Colonic mucosa (tissue), 4 donors: ENCODE measurements at regions not wholly inside any gene's neighbourhood (a gene's known extent, or its start where the extent isn't known, plus 50 kb on each side); places are given as distances from the start of the nearest gene placed in this dataset.
"Not testable (repeated sequence)": the region's sequence is repeated elsewhere in the genome, so short reads cannot be mapped to it uniquely, and the experiment has no call there.

Experiments used
- DNase-seq: peaks from one replicate; pipeline ENCODE4 v3.0.0-alpha.2; 2020
- H3K27ac ChIP-seq: fragments of 200-600 bp; one replicate; pipeline ENCODE4 v1.8.0; 2021
- H3K27me3 ChIP-seq: fragments of 200-600 bp; one replicate; pipeline ENCODE4 v1.8.0; 2021
- H3K36me3 ChIP-seq: fragments of 200-600 bp; one replicate; pipeline ENCODE4 v1.8.0; 2021
- H3K4me1 ChIP-seq: fragments of 200-600 bp; one replicate; pipeline ENCODE4 v1.8.0; 2021; ENCODE audit warnings: mild to moderate bottlenecking
- H3K4me3 ChIP-seq: fragments of 200-600 bp; one replicate; pipeline ENCODE4 v1.8.0; 2021
- H3K9ac ChIP-seq, 2 donors: one replicate each; pipeline ENCODE4 v1.7.0; 2013; ENCODE audit warnings: control low read depth in 2 of 2, low read depth in 2 of 2, low read length in 2 of 2
- H3K9me3 ChIP-seq: fragments of 200-600 bp; one replicate; pipeline ENCODE4 v1.8.0; 2021
- intact Hi-C: fragments of 100-400 bp; cut with DNase I; formaldehyde crosslinking; loops from one replicate; pipeline ENCODE4 v1.14.1; 2022
- TF ChIP-seq, protein P1 (sequence below): fragments of 200-600 bp; IDR thresholded peaks from one replicate; pipeline ENCODE4 v1.8.0; 2022; ENCODE audit warnings: antibody characterized with exemption, mild to moderate bottlenecking
- donor health status: healthy.
- donor health status: DM: no; HTN: no; CAD: no.
- donor health status: DM: no; HTN: no; CAD: no.

DNA sequence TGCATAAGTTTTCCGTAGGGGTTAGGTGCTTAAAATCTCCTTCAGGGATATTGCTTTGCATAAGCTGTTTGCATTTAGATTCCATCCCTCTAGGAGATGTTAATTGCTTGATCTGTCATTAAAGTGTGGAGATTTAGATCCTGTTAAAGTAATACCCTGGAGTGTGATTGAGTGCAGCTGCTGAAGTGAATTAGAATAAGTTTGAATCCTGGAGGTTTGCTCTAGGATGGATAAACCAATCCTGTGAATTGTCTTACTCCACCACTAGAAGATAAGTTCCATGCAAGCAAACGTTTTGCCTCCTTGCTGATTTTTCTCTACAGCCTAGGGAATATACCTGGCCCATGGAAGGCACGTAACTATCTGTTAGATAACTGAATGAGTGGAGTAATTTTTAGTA, 1487.2 kb upstream of the PRR20A start:
- no peaks in the 10 kb centered on the region for H3K9me3 ChIP-seq
- H3K27me3 ChIP-seq = no peaks in the 10 kb centered on the region
- H3K36me3 ChIP-seq = no peaks in the 10 kb centered on the region
- H3K4me1 ChIP-seq = no peaks in the 10 kb centered on the region
- H3K4me3 ChIP-seq = no peak overlapping the region
- no peak overlapping the region for H3K9ac ChIP-seq
- DNase-seq = no peak
- intact Hi-C loops = no loop called here
- TF ChIP-seq, protein P1, sequence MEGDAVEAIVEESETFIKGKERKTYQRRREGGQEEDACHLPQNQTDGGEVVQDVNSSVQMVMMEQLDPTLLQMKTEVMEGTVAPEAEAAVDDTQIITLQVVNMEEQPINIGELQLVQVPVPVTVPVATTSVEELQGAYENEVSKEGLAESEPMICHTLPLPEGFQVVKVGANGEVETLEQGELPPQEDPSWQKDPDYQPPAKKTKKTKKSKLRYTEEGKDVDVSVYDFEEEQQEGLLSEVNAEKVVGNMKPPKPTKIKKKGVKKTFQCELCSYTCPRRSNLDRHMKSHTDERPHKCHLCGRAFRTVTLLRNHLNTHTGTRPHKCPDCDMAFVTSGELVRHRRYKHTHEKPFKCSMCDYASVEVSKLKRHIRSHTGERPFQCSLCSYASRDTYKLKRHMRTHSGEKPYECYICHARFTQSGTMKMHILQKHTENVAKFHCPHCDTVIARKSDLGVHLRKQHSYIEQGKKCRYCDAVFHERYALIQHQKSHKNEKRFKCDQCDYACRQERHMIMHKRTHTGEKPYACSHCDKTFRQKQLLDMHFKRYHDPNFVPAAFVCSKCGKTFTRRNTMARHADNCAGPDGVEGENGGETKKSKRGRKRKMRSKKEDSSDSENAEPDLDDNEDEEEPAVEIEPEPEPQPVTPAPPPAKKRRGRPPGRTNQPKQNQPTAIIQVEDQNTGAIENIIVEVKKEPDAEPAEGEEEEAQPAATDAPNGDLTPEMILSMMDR = no peak
- H3K27ac ChIP-seq = no peak overlapping the region

DNA sequence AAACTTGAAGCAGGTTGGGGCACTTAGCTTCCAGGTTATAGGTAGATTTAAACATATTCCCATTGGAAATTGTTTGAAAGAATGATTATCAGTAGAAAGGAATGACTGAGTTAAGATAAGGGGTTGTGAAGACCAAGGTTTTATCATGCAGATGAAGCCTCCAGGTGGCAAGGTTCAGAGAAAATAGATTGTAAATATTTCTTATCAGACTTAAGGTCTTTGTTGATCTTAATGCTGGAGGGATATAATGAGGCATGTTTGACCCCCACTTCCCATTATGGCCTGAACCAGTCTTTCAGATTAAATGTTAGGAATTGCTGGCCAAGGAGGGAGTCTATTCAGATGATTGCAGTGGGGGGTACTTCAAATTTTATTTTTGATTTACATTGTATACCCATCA, 1486.5 kb upstream of the PRR20A start:
- Histone ChIP-seq H3K4me3 (no peak overlapping the region), H3K9ac (no peak overlapping the region), H3K36me3 (no peaks in the 10 kb centered on the region), H3K9me3 (no peaks in the 10 kb centered on the region), H3K27me3 (no peaks in the 10 kb centered on the region), H3K4me1 (no peaks in the 10 kb centered on the region), H3K27ac (no peak overlapping the region)
- intact Hi-C loops = no loop called here
- DNase-seq = no peak
- TF ChIP-seq, protein P1 = no peak

DNA sequence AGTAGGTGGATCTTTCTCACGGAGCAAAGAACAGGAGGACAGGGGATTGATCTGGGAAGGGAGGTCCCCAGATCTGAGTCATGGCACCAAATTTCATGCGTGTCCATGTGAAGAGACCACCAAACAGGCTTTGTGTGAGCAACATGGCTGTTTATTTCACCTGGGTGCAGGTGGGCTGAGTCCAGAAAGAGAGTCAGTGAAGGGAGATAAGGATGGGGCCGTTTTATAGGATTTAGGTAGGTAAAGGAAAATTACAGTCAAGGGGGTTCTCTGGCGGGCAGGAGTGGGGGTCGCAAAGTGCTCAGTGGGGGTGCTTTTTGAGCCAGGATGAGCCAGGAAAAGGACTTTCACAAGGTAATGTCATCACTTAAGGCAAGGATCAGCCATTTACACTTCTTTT, 1480.5 kb upstream of the PRR20A start:
- intact Hi-C loops = not testable (repeated sequence)

DNA sequence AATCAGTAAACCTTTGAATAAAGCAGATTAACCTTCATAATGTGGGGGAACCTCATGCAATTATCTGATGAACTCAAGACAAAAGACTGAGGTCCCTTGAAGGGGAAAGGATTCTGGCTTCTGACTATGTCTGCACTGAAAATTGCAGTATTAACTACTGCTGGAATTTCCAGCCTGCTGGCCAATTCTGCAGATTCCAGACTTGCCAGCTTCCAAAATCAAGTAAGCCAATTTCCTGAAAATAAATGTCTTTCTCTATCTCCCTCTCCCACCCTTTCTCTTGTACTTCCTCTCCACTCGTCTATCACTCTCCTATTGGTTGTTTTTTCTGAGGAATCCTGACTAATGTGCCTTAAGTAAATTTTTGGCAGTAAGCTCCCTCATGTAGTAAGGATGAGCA, 1479.9 kb upstream of the PRR20A start:
- intact Hi-C loops = no loop called here
- no peaks in the 10 kb centered on the region for H3K9me3 ChIP-seq
- TF ChIP-seq, protein P1 = no peak
- no peak overlapping the region for H3K27ac ChIP-seq
- H3K4me1 ChIP-seq = no peaks in the 10 kb centered on the region
- DNase-seq = no peak
- no peak overlapping the region for H3K4me3 ChIP-seq
- no peaks in the 10 kb centered on the region for H3K36me3 ChIP-seq
- no peaks in the 10 kb centered on the region for H3K27me3 ChIP-seq
- no peak overlapping the region for H3K9ac ChIP-seq

More for the DNA sequence above, 1480.5 kb upstream of the PRR20A start:
- not testable (repeated sequence) for H3K4me3 ChIP-seq, DNase-seq, H3K9ac ChIP-seq, H3K36me3 ChIP-seq, H3K27me3 ChIP-seq, H3K27ac ChIP-seq, H3K4me1 ChIP-seq, H3K9me3 ChIP-seq

DNA sequence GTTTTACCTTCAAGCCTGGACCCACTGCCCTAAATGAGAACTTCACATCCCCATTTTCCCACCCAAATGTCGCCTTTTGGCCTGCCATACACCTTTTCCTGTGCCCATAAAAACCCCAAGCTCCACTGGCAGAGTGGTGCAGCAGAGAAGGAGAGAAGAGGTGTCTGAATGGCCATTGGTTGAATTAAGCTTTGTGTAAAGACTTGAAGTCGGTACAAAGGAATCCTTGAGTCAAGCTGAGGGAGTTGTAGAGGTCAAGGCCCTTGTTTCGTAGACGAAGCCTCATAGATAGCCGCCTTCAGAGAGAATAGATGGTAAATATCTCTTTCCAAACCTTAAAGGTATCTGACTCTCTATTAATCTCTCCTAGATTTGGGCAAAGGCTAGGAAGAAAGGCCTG, 1479.2 kb upstream of the PRR20A start:
- TF ChIP-seq, protein P1 = no peak
- Histone ChIP-seq H3K4me1 (no peaks in the 10 kb centered on the region), H3K9ac (no peak overlapping the region), H3K36me3 (no peaks in the 10 kb centered on the region), H3K4me3 (no peak overlapping the region), H3K27me3 (no peaks in the 10 kb centered on the region), H3K27ac (no peak overlapping the region), H3K9me3 (no peaks in the 10 kb centered on the region)
- DNase-seq = no peak
- intact Hi-C loops = no loop called here

DNA sequence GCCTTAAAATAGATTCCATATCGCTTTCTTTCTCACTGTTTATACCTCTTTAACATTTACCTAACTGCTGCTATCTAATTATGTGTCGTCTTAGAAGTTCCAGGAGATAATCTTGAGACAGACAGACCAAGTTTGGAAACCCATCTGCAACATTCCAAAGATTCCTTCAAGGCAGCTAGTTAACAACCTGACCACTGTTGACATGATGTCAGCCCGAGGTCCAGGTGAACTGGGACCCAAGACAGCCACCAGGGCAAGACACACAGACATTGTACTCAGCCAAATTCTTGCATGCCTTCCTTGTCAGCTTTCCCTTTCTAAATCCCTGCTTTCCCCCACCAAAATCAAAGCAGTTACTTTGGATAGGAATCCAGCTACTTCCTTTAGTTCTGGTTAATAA, 1476.5 kb upstream of the PRR20A start:
- TF ChIP-seq, protein P1 = no peak
- no peaks in the 10 kb centered on the region for H3K4me1 ChIP-seq
- no peak overlapping the region for H3K27ac ChIP-seq
- no peak overlapping the region for H3K9ac ChIP-seq
- intact Hi-C loops = no loop called here
- no peak for DNase-seq
- H3K9me3 ChIP-seq = no peaks in the 10 kb centered on the region
- H3K4me3 ChIP-seq = no peak overlapping the region
- no peaks in the 10 kb centered on the region for H3K27me3 ChIP-seq
- no peaks in the 10 kb centered on the region for H3K36me3 ChIP-seq
